ENCODE measurements at regions not wholly inside any gene's neighbourhood (a gene's known extent, or its start where the extent isn't known, plus 50 kb on each side); places are given as distances from the start of the nearest gene placed in this dataset.

GRCh38 chr9:31605164-31605563 lies 779.3 kb upstream of the ACO1 start (continued):
- TF ChIP-seq ZNF576 (CRISPR knock-in tag; IDR thresholded peaks at IDR 0.05) (no peak), ZNF33B (CRISPR knock-in tag; IDR thresholded peaks at IDR 0.05) (no peak), HOXA7 (CRISPR knock-in tag; IDR thresholded peaks at IDR 0.05) (no peak), KMT2A (CRISPR knock-in tag; IDR thresholded peaks at IDR 0.05) (no peak)

GRCh38 chr9:31606678-31607077 lies 777.8 kb upstream of the ACO1 start:
- no TSS peak for BruUV-seq (replicated peaks)
- no peak overlapping the region for H3K9ac ChIP-seq (ENCODE audit: insufficient read depth, low read depth, low read length)
- H3K79me2 ChIP-seq (ENCODE audit: insufficient read depth, low read length) = no peaks in the 10 kb centered on the region
- H2AFZ ChIP-seq (ENCODE audit: low read length) = no peak overlapping the region
- no peak overlapping the region for H3K27ac ChIP-seq (ENCODE audit: extremely low read length, insufficient read depth, low read length)
- DNase-seq (ENCODE audit: low spot score) (no peak), ATAC-seq (no peak), FAIRE-seq (no peak)
- CTCF ChIA-PET (ENCODE audit: low intra/inter-chr PET ratio, low total read pairs) = no interaction called here
- WGBS (ENCODE audit: low lambda C conversion rate) = 8% methylated on average over 1 of the region's 1 CpG
- no peaks in the 10 kb centered on the region for H3K9me3 ChIP-seq (ENCODE audit: low read length)
- intact Hi-C loops (cut with micrococcal nuclease; ENCODE audit: unreplicated experiment) (no loop called here), in situ Hi-C loops (cut with HindIII; ENCODE audit: extremely low pct_ligation_motif_present, low pct_unique_long_range_greater_than_20kb) (no loop called here)
- no peaks in the 10 kb centered on the region for H3K27me3 ChIP-seq (ENCODE audit: control insufficient read depth in 1 of 2, insufficient read depth in 2 of 2, low read length in 2 of 2)
- H3K4me1 ChIP-seq (ENCODE audit: insufficient read depth, low read length) = no peaks in the 10 kb centered on the region
- TF ChIP-seq AKAP8 (CRISPR knock-in tag; IDR thresholded peaks at IDR 0.05) (no peak), POGZ (CRISPR knock-in tag; IDR thresholded peaks at IDR 0.05) (no peak), SP4 (CRISPR knock-in tag; IDR thresholded peaks at IDR 0.05) (no peak), ATF7 (IDR thresholded peaks at IDR 0.05) (no peak), ATF7 (CRISPR knock-in tag; IDR thresholded peaks at IDR 0.05) (no peak), MXD4 (CRISPR knock-in tag; IDR thresholded peaks at IDR 0.05) (no peak), DDIT3 (CRISPR knock-in tag; IDR thresholded peaks at IDR 0.05) (no peak), EP300 (IDR thresholded peaks at IDR 0.05; ENCODE audit: low read depth in 2 of 2, low read length in 2 of 2) (no peak), EP300 (CRISPR knock-in tag; IDR thresholded peaks at IDR 0.05; ENCODE audit: borderline replicate concordance) (no peak), MLLT10 (CRISPR knock-in tag; IDR thresholded peaks at IDR 0.05) (no peak), CCAR2 (optimal IDR thresholded peaks at IDR 0.05; ENCODE audit: low read depth, low read length) (no peak), NR3C1 (CRISPR knock-in tag; IDR thresholded peaks at IDR 0.05) (no peak), TP53 (CRISPR knock-in tag; conservative IDR thresholded peaks at IDR 0.05) (no peak), KAT7 (CRISPR knock-in tag; IDR thresholded peaks at IDR 0.05; ENCODE audit: borderline replicate concordance) (no peak), REST (IDR thresholded peaks at IDR 0.05; ENCODE audit: borderline replicate concordance in 1 of 2, low read depth in 1 of 2, low read length in 2 of 2) (no peak), TAF15 (IDR thresholded peaks at IDR 0.05; ENCODE audit: low read depth, low read length, poor library complexity, severe bottlenecking) (no peak)
- POLR2A ChIA-PET = no interaction called here
- H3K4me3 ChIP-seq (replicated peaks in 1 of 3; ENCODE audit: insufficient read depth in 1 of 3, low read depth in 2 of 3, low read length in 3 of 3) = no peak overlapping the region
- no peaks in the 10 kb centered on the region for H4K20me1 ChIP-seq (ENCODE audit: insufficient read depth, low read length)
- no peaks in the 10 kb centered on the region for H3K36me3 ChIP-seq (replicated peaks in 1 of 2; ENCODE audit: control insufficient read depth in 1 of 2, insufficient read depth in 2 of 2, low read length in 2 of 2)
- H3K4me2 ChIP-seq (ENCODE audit: low read depth, low read length) = no peak overlapping the region
